ENCODE measurements at regions not wholly inside any gene's neighbourhood (a gene's known extent, or its start where the extent isn't known, plus 50 kb on each side); places are given as distances from the start of the nearest gene placed in this dataset.
"Not testable (repeated sequence)": the region's sequence is repeated elsewhere in the genome, so short reads cannot be mapped to it uniquely, and the experiment has no call there.

- no peak for DNase-seq
Observed at GRCh38 chr12:4193821-4194220, 79.7 kb upstream of the CCND2 start.

- DNase-seq: no peak
Observed at GRCh38 chr12:4191642-4192041, 81.9 kb upstream of the CCND2 start.

GRCh38 chr12:4191149-4191548, 82.4 kb upstream of the CCND2 start:
- no peak for DNase-seq

GRCh38 chr12:4190366-4191063, 83.0 kb upstream of the CCND2 start:
- DNase-seq: no peak

GRCh38 chr12:4189721-4190120, 83.8 kb upstream of the CCND2 start:
- DNase-seq: no peak

GRCh38 chr12:4187916-4188315, 85.6 kb upstream of the CCND2 start:
- no peak for DNase-seq

- not testable (repeated sequence) for DNase-seq
Observed at GRCh38 chr12:4187315-4187714, 86.2 kb upstream of the CCND2 start.

- DNase-seq: no peak
Observed at GRCh38 chr12:4178424-4179170, 95.0 kb upstream of the CCND2 start.

GRCh38 chr12:4177262-4177661, 96.3 kb upstream of the CCND2 start:
- no peak for DNase-seq

- no peak for DNase-seq
Observed at GRCh38 chr12:4176168-4176567, 97.4 kb upstream of the CCND2 start.

- peak in 11 of 56 donors; percentile 1 to 36 (median 5) for DNase-seq
Observed at GRCh38 chr12:4174417-4174816, 99.1 kb upstream of the CCND2 start.

- no peak for DNase-seq
Observed at GRCh38 chr12:4172999-4173398, 100.6 kb upstream of the CCND2 start.

- no peak for DNase-seq
Observed at GRCh38 chr12:4171742-4172141, 101.8 kb upstream of the CCND2 start.

- no peak for DNase-seq
Observed at GRCh38 chr12:4169959-4170358, 103.6 kb upstream of the CCND2 start.

- DNase-seq: no peak
Observed at GRCh38 chr12:4169531-4169930, 104.0 kb upstream of the CCND2 start.

- no peak for DNase-seq
Observed at GRCh38 chr12:4168036-4168435, 105.5 kb upstream of the CCND2 start.

GRCh38 chr12:4164559-4165558, 108.7 kb upstream of the CCND2 start:
- DNase-seq: peak in 18 of 56 donors; percentile 7 to 54 (median 16)

- no peak for DNase-seq
Observed at GRCh38 chr12:4164188-4164558, 109.4 kb upstream of the CCND2 start.

- no peak for DNase-seq
Observed at GRCh38 chr12:4161718-4162117, 111.8 kb upstream of the CCND2 start.

- no peak for DNase-seq
Observed at GRCh38 chr12:4160314-4161040, 113.1 kb upstream of the CCND2 start.

GRCh38 chr12:4159851-4160250, 113.7 kb upstream of the CCND2 start:
- no peak for DNase-seq

Data from nucleus accumbens (tissue), 56 donors.